ENCODE measurements at regions not wholly inside any gene's neighbourhood (a gene's known extent, or its start where the extent isn't known, plus 50 kb on each side); places are given as distances from the start of the nearest gene placed in this dataset.

- TF ChIP-seq CTCF (IDR thresholded peaks at IDR 0.05) (no peak), POLR2AphosphoS5 (IDR thresholded peaks at IDR 0.05) (no peak), EP300 (IDR thresholded peaks at IDR 0.05) (no peak)
These were observed 59.3 kb upstream of the ZNF169 start for GRCh38 chr9:94199776-94200175.
